ENCODE measurements at regions not wholly inside any gene's neighbourhood (a gene's known extent, or its start where the extent isn't known, plus 50 kb on each side); places are given as distances from the start of the nearest gene placed in this dataset.

GRCh38 chr4:125847518-125847917 is 532.8 kb downstream of the FAT4 start:
- H3K27ac ChIP-seq, result no peak overlapping the region
- no peaks in the 10 kb centered on the region for H3K27me3 ChIP-seq
- TF ChIP-seq POLR2A (IDR thresholded peaks at IDR 0.05), result no peak
- TF ChIP-seq CTCF (IDR thresholded peaks at IDR 0.05), result no peak
- no peak overlapping the region for H3K4me3 ChIP-seq
- no peaks in the 10 kb centered on the region for H3K36me3 ChIP-seq
- H3K4me1 ChIP-seq, result no peaks in the 10 kb centered on the region
- no peak for DNase-seq
- no peaks in the 10 kb centered on the region for H3K9me3 ChIP-seq

GRCh38 chr4:125849869-125850268 is 535.1 kb downstream of the FAT4 start:
- Histone ChIP-seq H3K36me3 (no peaks in the 10 kb centered on the region), H3K9me3 (no peaks in the 10 kb centered on the region), H3K27ac (no peak overlapping the region), H3K4me3 (no peak overlapping the region), H3K4me1 (no peaks in the 10 kb centered on the region), H3K27me3 (no peaks in the 10 kb centered on the region)
- DNase-seq, result no peak
- no peak for TF ChIP-seq POLR2A (IDR thresholded peaks at IDR 0.05)
- TF ChIP-seq CTCF (IDR thresholded peaks at IDR 0.05), result no peak

GRCh38 chr4:125891597-125892258 is 577.0 kb downstream of the FAT4 start:
- no peak for DNase-seq
- H3K4me1 ChIP-seq, result no peaks in the 10 kb centered on the region
- H3K4me3 ChIP-seq, result no peak overlapping the region
- H3K9me3 ChIP-seq, result no peaks in the 10 kb centered on the region
- TF ChIP-seq CTCF (IDR thresholded peaks at IDR 0.05), result no peak
- no peaks in the 10 kb centered on the region for H3K36me3 ChIP-seq
- no peak overlapping the region for H3K27ac ChIP-seq
- no peaks in the 10 kb centered on the region for H3K27me3 ChIP-seq

GRCh38 chr4:125904802-125905201 is 590.0 kb downstream of the FAT4 start:
- H3K27me3 ChIP-seq, result no peaks in the 10 kb centered on the region
- H3K27ac ChIP-seq, result no peak overlapping the region
- H3K9me3 ChIP-seq, result no peaks in the 10 kb centered on the region
- H3K4me3 ChIP-seq, result no peak overlapping the region
- no peaks in the 10 kb centered on the region for H3K4me1 ChIP-seq
- no peak for DNase-seq
- H3K36me3 ChIP-seq, result no peaks in the 10 kb centered on the region
- TF ChIP-seq CTCF (IDR thresholded peaks at IDR 0.05) (no peak), POLR2A (IDR thresholded peaks at IDR 0.05) (no peak)

- no peaks in the 10 kb centered on the region for H3K9me3 ChIP-seq
- H3K27ac ChIP-seq, result no peak overlapping the region
- H3K27me3 ChIP-seq, result no peaks in the 10 kb centered on the region
- no peaks in the 10 kb centered on the region for H3K36me3 ChIP-seq
- TF ChIP-seq POLR2A (IDR thresholded peaks at IDR 0.05), result no peak
- TF ChIP-seq CTCF (IDR thresholded peaks at IDR 0.05), result no peak
- no peak for DNase-seq
- H3K4me1 ChIP-seq, result no peaks in the 10 kb centered on the region
- H3K4me3 ChIP-seq, result no peak overlapping the region
Observed at GRCh38 chr4:125911058-125911457, 596.3 kb downstream of the FAT4 start.

- H3K36me3 ChIP-seq, result no peaks in the 10 kb centered on the region
- no peak overlapping the region for H3K27ac ChIP-seq
- no peaks in the 10 kb centered on the region for H3K27me3 ChIP-seq
- TF ChIP-seq POLR2A (IDR thresholded peaks at IDR 0.05) (no peak), CTCF (IDR thresholded peaks at IDR 0.05) (no peak)
- no peaks in the 10 kb centered on the region for H3K4me1 ChIP-seq
- DNase-seq, result no peak
- no peak overlapping the region for H3K4me3 ChIP-seq
- no peaks in the 10 kb centered on the region for H3K9me3 ChIP-seq
Observed at GRCh38 chr4:125911481-125911880, 596.7 kb downstream of the FAT4 start.

Measured in Peyer's patch (tissue), 4 donors.